Middle frontal gyrus (tissue), 1 donor: ENCODE measurements at regions not wholly inside any gene's neighbourhood (a gene's known extent, or its start where the extent isn't known, plus 50 kb on each side); places are given as distances from the start of the nearest gene placed in this dataset.

ENCODE experiments used
- DNase-seq: peaks from one replicate; pipeline ENCODE4 v3.0.0-alpha.2; 2015; ENCODE audit warnings: low spot score; ENCODE audit errors: extremely low spot score

GRCh38 chr2:120991441-120991840 is 255.8 kb downstream of the GLI2 start:
- no peak for DNase-seq

- DNase-seq: no peak
These were observed 257.3 kb downstream of the GLI2 start for GRCh38 chr2:120992791-120993555.

GRCh38 chr2:120993661-120994060 is 258.0 kb downstream of the GLI2 start:
- DNase-seq: no peak

GRCh38 chr2:120994301-120994995 is 258.8 kb downstream of the GLI2 start:
- no peak for DNase-seq

- DNase-seq: no peak
These were observed 259.5 kb downstream of the GLI2 start for GRCh38 chr2:120995152-120995551.

- no peak for DNase-seq
These were observed 260.1 kb downstream of the GLI2 start for GRCh38 chr2:120995656-120996190.

- DNase-seq: no peak
These were observed 263.9 kb downstream of the GLI2 start for GRCh38 chr2:120999377-121000097.

- DNase-seq: no peak
These were observed 265.1 kb downstream of the GLI2 start for GRCh38 chr2:121000804-121001203.

- DNase-seq: no peak
These were observed 266.0 kb downstream of the GLI2 start for GRCh38 chr2:121001641-121002040.

- DNase-seq: no peak
These were observed 266.9 kb downstream of the GLI2 start for GRCh38 chr2:121002597-121002996.

- no peak for DNase-seq
These were observed 267.7 kb downstream of the GLI2 start for GRCh38 chr2:121003391-121003790.

GRCh38 chr2:121004359-121004758 is 268.7 kb downstream of the GLI2 start:
- DNase-seq: no peak

GRCh38 chr2:121004950-121005349 is 269.3 kb downstream of the GLI2 start:
- no peak for DNase-seq

GRCh38 chr2:121005453-121005852 is 269.8 kb downstream of the GLI2 start:
- DNase-seq: no peak

GRCh38 chr2:121006743-121007489 is 271.2 kb downstream of the GLI2 start:
- DNase-seq: no peak

GRCh38 chr2:121007490-121007853 is 271.8 kb downstream of the GLI2 start:
- no peak for DNase-seq

- DNase-seq: no peak
These were observed 273.3 kb downstream of the GLI2 start for GRCh38 chr2:121008975-121009374.

- no peak for DNase-seq
These were observed 274.0 kb downstream of the TFCP2L1 start for GRCh38 chr2:121010998-121011397.

- DNase-seq: no peak
These were observed 270.1 kb downstream of the TFCP2L1 start for GRCh38 chr2:121014876-121015275.

GRCh38 chr2:121015971-121016485 is 269.0 kb downstream of the TFCP2L1 start:
- no peak for DNase-seq

GRCh38 chr2:121017396-121017795 is 267.6 kb downstream of the TFCP2L1 start:
- DNase-seq: no peak
